ENCODE measurements at regions not wholly inside any gene's neighbourhood (a gene's known extent, or its start where the extent isn't known, plus 50 kb on each side); places are given as distances from the start of the nearest gene placed in this dataset.

GRCh38 chr9:134491196-134491835, 150.3 kb upstream of the COL5A1 start:
- no peak for ATAC-seq

DNA sequence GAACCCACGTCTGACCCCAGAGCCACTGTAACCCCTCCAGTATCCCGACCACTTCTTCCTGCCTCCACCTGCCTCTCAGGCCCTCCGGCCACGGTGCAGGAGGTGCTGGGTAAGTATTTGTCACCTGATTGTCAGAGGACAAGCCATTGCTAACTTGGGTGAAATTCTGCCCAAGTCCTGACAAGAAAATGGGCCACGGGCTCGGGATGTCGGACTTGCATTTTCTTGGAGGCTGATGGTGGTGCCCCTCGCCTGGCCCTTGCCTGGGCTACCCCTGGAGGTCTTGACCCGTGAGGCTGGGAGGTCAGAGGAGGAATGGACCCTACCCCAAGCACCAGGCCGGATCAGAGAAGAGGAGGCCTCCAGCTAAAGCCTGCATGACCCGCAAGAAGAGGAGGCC, 149.7 kb upstream of the COL5A1 start:
- no peak for ATAC-seq
- TF ChIP-seq, protein P1, sequence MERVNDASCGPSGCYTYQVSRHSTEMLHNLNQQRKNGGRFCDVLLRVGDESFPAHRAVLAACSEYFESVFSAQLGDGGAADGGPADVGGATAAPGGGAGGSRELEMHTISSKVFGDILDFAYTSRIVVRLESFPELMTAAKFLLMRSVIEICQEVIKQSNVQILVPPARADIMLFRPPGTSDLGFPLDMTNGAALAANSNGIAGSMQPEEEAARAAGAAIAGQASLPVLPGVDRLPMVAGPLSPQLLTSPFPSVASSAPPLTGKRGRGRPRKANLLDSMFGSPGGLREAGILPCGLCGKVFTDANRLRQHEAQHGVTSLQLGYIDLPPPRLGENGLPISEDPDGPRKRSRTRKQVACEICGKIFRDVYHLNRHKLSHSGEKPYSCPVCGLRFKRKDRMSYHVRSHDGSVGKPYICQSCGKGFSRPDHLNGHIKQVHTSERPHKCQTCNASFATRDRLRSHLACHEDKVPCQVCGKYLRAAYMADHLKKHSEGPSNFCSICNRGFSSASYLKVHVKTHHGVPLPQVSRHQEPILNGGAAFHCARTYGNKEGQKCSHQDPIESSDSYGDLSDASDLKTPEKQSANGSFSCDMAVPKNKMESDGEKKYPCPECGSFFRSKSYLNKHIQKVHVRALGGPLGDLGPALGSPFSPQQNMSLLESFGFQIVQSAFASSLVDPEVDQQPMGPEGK (CRISPR knock-in tag; IDR thresholded peaks at IDR 0.05; ENCODE audit: borderline replicate concordance), result no peak
- TF ChIP-seq ZNF8 (CRISPR knock-in tag; IDR thresholded peaks at IDR 0.05) (no peak), OSR1 (CRISPR knock-in tag; IDR thresholded peaks at IDR 0.05) (no peak), ZFP30 (CRISPR knock-in tag; IDR thresholded peaks at IDR 0.05) (no peak), ZNF565 (CRISPR knock-in tag; conservative IDR thresholded peaks at IDR 0.05; ENCODE audit: low read depth) (no peak), TSHZ2 (CRISPR knock-in tag; IDR thresholded peaks at IDR 0.05) (no peak), ISL1 (CRISPR knock-in tag; IDR thresholded peaks at IDR 0.05) (no peak), TCF4 (CRISPR knock-in tag; IDR thresholded peaks at IDR 0.05; ENCODE audit: borderline replicate concordance) (no peak), GLIS3 (CRISPR knock-in tag; IDR thresholded peaks at IDR 0.05) (no peak), ZNF70 (CRISPR knock-in tag; IDR thresholded peaks at IDR 0.05) (no peak), SNAI2 (CRISPR knock-in tag; IDR thresholded peaks at IDR 0.05) (no peak), ESRRG (CRISPR knock-in tag; IDR thresholded peaks at IDR 0.05) (no peak), ARNTL (CRISPR knock-in tag; IDR thresholded peaks at IDR 0.05; ENCODE audit: borderline replicate concordance, low read depth) (no peak), ZC3H10 (CRISPR knock-in tag; IDR thresholded peaks at IDR 0.05) (no peak), CSDC2 (CRISPR knock-in tag; IDR thresholded peaks at IDR 0.05) (no peak), TOX (CRISPR knock-in tag; IDR thresholded peaks at IDR 0.05; ENCODE audit: borderline replicate concordance) (no peak), ZFP3 (CRISPR knock-in tag; IDR thresholded peaks at IDR 0.05) (no peak), CREB5 (CRISPR knock-in tag; IDR thresholded peaks at IDR 0.05; ENCODE audit: low read depth) (no peak)
- TF ChIP-seq, protein P2, sequence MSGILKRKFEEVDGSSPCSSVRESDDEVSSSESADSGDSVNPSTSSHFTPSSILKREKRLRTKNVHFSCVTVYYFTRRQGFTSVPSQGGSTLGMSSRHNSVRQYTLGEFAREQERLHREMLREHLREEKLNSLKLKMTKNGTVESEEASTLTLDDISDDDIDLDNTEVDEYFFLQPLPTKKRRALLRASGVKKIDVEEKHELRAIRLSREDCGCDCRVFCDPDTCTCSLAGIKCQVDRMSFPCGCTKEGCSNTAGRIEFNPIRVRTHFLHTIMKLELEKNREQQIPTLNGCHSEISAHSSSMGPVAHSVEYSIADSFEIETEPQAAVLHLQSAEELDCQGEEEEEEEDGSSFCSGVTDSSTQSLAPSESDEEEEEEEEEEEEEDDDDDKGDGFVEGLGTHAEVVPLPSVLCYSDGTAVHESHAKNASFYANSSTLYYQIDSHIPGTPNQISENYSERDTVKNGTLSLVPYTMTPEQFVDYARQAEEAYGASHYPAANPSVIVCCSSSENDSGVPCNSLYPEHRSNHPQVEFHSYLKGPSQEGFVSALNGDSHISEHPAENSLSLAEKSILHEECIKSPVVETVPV (CRISPR knock-in tag; IDR thresholded peaks at IDR 0.05), result no peak

More at GRCh38 chr9:134491196-134491835, 150.3 kb upstream of the COL5A1 start:
- TF ChIP-seq, protein P3, sequence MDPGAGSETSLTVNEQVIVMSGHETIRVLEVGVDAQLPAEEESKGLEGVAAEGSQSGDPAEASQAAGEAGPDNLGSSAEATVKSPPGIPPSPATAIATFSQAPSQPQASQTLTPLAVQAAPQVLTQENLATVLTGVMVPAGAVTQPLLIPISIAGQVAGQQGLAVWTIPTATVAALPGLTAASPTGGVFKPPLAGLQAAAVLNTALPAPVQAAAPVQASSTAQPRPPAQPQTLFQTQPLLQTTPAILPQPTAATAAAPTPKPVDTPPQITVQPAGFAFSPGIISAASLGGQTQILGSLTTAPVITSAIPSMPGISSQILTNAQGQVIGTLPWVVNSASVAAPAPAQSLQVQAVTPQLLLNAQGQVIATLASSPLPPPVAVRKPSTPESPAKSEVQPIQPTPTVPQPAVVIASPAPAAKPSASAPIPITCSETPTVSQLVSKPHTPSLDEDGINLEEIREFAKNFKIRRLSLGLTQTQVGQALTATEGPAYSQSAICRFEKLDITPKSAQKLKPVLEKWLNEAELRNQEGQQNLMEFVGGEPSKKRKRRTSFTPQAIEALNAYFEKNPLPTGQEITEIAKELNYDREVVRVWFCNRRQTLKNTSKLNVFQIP (CRISPR knock-in tag; IDR thresholded peaks at IDR 0.05; ENCODE audit: borderline replicate concordance, low read depth), result no peak

- no peak for TF ChIP-seq TOX (CRISPR knock-in tag; IDR thresholded peaks at IDR 0.05; ENCODE audit: borderline replicate concordance)
- peak; percentile 78 for TF ChIP-seq TCF4 (CRISPR knock-in tag; IDR thresholded peaks at IDR 0.05; ENCODE audit: borderline replicate concordance)
- no peak for TF ChIP-seq OSR1 (CRISPR knock-in tag; IDR thresholded peaks at IDR 0.05)
- peak; percentile 68 for ATAC-seq
Observed at GRCh38 chr9:134492281-134492691, 149.3 kb upstream of the COL5A1 start.

All from SK-N-SH treated with all-trans-retinoic acid at 6 μM for 48 hours (cell line).